Panc1 (cell line): ENCODE measurements at regions not wholly inside any gene's neighbourhood (a gene's known extent, or its start where the extent isn't known, plus 50 kb on each side); places are given as distances from the start of the nearest gene placed in this dataset.

ENCODE experiments used
- ATAC-seq: fragments of 200-7000 bp; cut with Tn5 transposase; 2 replicates; pipeline ENCODE4 v1.9.1; 2020; ENCODE audit warnings: mild to moderate bottlenecking, moderate library complexity
- BruUV-seq: library from RNA; stranded (reverse); fragments of 400-500 nt; replicated peaks from 2 replicates; lab custom pipeline; 2021; lab: Mats Ljungman, UMichigan
- CTCF ChIA-PET: fragments of 300-600 bp; sonication (Branson Sonifier 250); formaldehyde crosslinking; loops from one replicate; lab custom pipeline; 2022; ENCODE audit warnings: antibody characterized with exemption; lab: Charles Lee
- POLR2A ChIA-PET: fragments of 300-600 bp; sonication (Branson Sonifier 250); formaldehyde crosslinking; loops from one replicate; lab custom pipeline; 2022; ENCODE audit warnings: antibody characterized with exemption; lab: Charles Lee
- DNase-seq: peaks from one replicate; pipeline ENCODE4 v3.0.0-alpha.2; 2010; ENCODE audit warnings: low read depth, low spot score
- H3K27ac ChIP-seq: 2 replicates; pipeline ENCODE4 v1.5.1; 2011; ENCODE audit warnings: mild to moderate bottlenecking, low read length, inconsistent platforms
- H3K27me3 ChIP-seq: fragments of 200-500 bp; sonication (Bioruptor generic); 2 replicates; pipeline ENCODE4 v1.6.0; 2014; ENCODE audit warnings: low read length, inconsistent platforms; ENCODE audit not compliant: control insufficient read depth, insufficient read depth
- H3K36me3 ChIP-seq: fragments of 200-500 bp; sonication (Bioruptor generic); 2 replicates; pipeline ENCODE4 v1.5.1; 2014; ENCODE audit warnings: inconsistent platforms, mild to moderate bottlenecking, low read length, moderate library complexity; ENCODE audit not compliant: control insufficient read depth, insufficient read depth
- H3K4me1 ChIP-seq: 2 replicates; pipeline ENCODE4 v1.5.1; 2011; ENCODE audit warnings: inconsistent platforms, mild to moderate bottlenecking, low read length, moderate library complexity; ENCODE audit not compliant: control insufficient read depth, insufficient read depth
- H3K4me3 ChIP-seq, 2 experiments: 2 replicates each; pipeline ENCODE4 v1.5.1; 2011 to 2012; ENCODE audit warnings: low read depth in 2 of 2, low read length in 2 of 2, mild to moderate bottlenecking in 2 of 2, inconsistent platforms in 1 of 2, moderate library complexity in 1 of 2
- H3K9me3 ChIP-seq: fragments of 200-500 bp; sonication (Bioruptor generic); 2 replicates; pipeline ENCODE4 v1.5.1; 2014; ENCODE audit warnings: low read depth, mild to moderate bottlenecking, inconsistent platforms, low read length, moderate library complexity; ENCODE audit not compliant: control insufficient read depth, insufficient read depth
- CTCF ChIP-seq: fragments of 450-650 bp; IDR thresholded peaks from 2 replicates; pipeline ENCODE4 v1.5.1; 2017; ENCODE audit warnings: mild to moderate bottlenecking
- POLR2AphosphoS5 ChIP-seq: IDR thresholded peaks from 2 replicates; pipeline ENCODE4 v1.6.1; 2012; ENCODE audit warnings: mild to moderate bottlenecking, low read depth, low read length, moderate library complexity
- REST ChIP-seq, 2 experiments: IDR thresholded peaks; 2 replicates each; pipeline ENCODE4 v1.6.1; 2011 to 2012; ENCODE audit warnings: low read depth in 2 of 2, control low read depth in 1 of 2, low read length in 1 of 2, mild to moderate bottlenecking in 1 of 2, moderate library complexity in 1 of 2; ENCODE audit not compliant: insufficient read depth in 1 of 2
- SIN3A ChIP-seq: IDR thresholded peaks from 2 replicates; pipeline ENCODE4 v1.6.1; 2012; ENCODE audit warnings: low read depth, mild to moderate bottlenecking, low read length, moderate library complexity, borderline replicate concordance; ENCODE audit not compliant: insufficient read depth
- TCF7L2 ChIP-seq: IDR thresholded peaks from 2 replicates; pipeline ENCODE4 v1.6.1; 2011; ENCODE audit warnings: mild to moderate bottlenecking, low read depth, low read length, inconsistent platforms
- in situ Hi-C: cut with HindIII; loops from 2 replicates; pipeline ENCODE4 v1.10.0; 2016; ENCODE audit warnings: low sequenced_read_pairs, low pct_unique_long_range_greater_than_20kb
- intact Hi-C: fragments of 100-400 bp; cut with micrococcal nuclease; formaldehyde crosslinking; loops from one replicate; pipeline ENCODE4 v1.10.0; 2022; ENCODE audit not compliant: unreplicated experiment

- peaks cover 11% of the 10 kb centered on the region; the same call in 1 of the 2 replicates for H3K9me3 ChIP-seq
- TF ChIP-seq TCF7L2 (no peak), REST (IDR thresholded peaks at IDR 0.05; ENCODE audit: insufficient read depth in 1 of 2, low read depth in 2 of 2, low read length in 1 of 2) (no peak), CTCF (no peak), POLR2AphosphoS5 (no peak), SIN3A (no peak)
- in situ Hi-C loops (no loop called here), intact Hi-C loops (no loop called here)
- H3K27ac ChIP-seq: no peak overlapping the region
- BruUV-seq: no TSS peak
- CTCF ChIA-PET: no interaction called here
- POLR2A ChIA-PET: no interaction called here
- no peaks in the 10 kb centered on the region for H3K36me3 ChIP-seq
- H3K4me3 ChIP-seq: no peak overlapping the region
- no peaks in the 10 kb centered on the region for H3K4me1 ChIP-seq
- DNase-seq (no peak), ATAC-seq (no peak)
- H3K27me3 ChIP-seq: no peaks in the 10 kb centered on the region
These were observed 1067.9 kb downstream of the TTLL7 start for GRCh38 chr1:82931006-82931405.

- ATAC-seq: no peak
- no TSS peak for BruUV-seq
- intact Hi-C loops: no loop called here
- in situ Hi-C loops: no loop called here
- Histone ChIP-seq H3K4me1 (no peaks in the 10 kb centered on the region), H3K27me3 (no peaks in the 10 kb centered on the region), H3K27ac (no peak overlapping the region), H3K9me3 (0 out of 2 replicates have a peak, but pooled peaks cover 2% of the 10 kb centered on the region), H3K36me3 (no peaks in the 10 kb centered on the region), H3K4me3 (no peak overlapping the region)
- DNase-seq: no peak
- CTCF ChIA-PET: no interaction called here
- no peak for TF ChIP-seq CTCF
- no peak for TF ChIP-seq TCF7L2
- TF ChIP-seq SIN3A: no peak
- TF ChIP-seq POLR2AphosphoS5: no peak
- no peak for TF ChIP-seq REST (IDR thresholded peaks at IDR 0.05; ENCODE audit: insufficient read depth in 1 of 2, low read depth in 2 of 2, low read length in 1 of 2)
- POLR2A ChIA-PET: no interaction called here
These were observed 1071.2 kb downstream of the TTLL7 start for GRCh38 chr1:82927753-82928152.
